HG02970 (cell line): ENCODE measurements at regions not wholly inside any gene's neighbourhood (a gene's known extent, or its start where the extent isn't known, plus 50 kb on each side); places are given as distances from the start of the nearest gene placed in this dataset.
"Not testable (repeated sequence)": the region's sequence is repeated elsewhere in the genome, so short reads cannot be mapped to it uniquely, and the experiment has no call there.

ENCODE experiments used
- ATAC-seq: cut with Tn5 transposase; IDR thresholded peaks from one replicate; pipeline ENCODE4 v1.9.1; 2021; ENCODE audit warnings: mild to moderate bottlenecking, moderate library complexity, moderate number of reproducible peaks; ENCODE audit not compliant: unreplicated experiment, low FRiP score

- ATAC-seq: no peak
Observed at GRCh38 chr5:162593881-162594280, 526.3 kb downstream of the GABRG2 start.

DNA sequence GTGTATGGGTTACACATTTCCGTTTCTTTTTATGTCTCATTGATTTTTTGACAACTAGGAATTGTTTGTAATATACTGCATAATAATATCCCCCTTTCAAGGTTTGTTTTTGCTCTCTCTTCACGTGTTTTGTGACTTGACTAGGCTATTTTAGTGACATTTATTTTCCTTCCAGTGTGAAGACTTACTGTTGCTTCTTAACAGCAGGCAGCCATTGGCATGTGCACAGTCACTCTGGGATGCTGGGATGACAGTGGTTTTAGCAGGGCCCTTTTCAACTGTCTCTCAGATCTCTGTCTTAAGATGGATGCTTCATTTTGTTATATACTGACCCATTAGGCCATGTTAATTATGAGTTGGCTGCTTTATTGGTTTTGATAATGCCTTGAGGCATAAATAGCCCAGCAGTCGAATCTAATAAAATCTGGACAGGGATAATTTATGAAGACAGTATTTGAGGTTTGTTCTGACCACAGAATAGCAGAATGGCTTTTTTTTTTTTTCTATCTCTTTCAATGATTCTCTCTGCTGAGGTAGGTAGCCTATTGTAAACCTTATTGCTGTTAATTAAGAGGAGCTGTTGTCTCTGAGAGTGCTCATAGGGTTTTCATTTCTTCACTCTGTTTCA is 536.0 kb downstream of the GABRG2 start:
- no peak for ATAC-seq

DNA sequence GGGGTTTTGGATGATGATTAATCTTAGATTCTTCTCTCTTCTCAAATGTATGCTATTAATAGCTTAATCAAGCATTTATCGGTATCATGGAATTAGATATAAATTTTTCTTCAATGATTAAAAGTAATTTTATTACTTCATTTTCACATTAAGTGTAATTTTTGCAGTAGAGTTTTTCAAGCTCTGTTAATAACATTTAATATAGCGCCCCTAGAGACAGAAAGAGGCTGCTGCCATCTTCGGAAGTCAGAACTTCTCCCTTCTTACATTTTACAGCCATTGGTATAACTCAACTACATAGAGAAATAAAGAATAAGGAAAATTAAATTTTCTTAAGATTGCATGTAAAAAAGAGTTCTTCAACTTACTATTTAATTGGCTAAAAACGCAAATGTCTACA is 540.3 kb downstream of the GABRG2 start:
- no peak for ATAC-seq

DNA sequence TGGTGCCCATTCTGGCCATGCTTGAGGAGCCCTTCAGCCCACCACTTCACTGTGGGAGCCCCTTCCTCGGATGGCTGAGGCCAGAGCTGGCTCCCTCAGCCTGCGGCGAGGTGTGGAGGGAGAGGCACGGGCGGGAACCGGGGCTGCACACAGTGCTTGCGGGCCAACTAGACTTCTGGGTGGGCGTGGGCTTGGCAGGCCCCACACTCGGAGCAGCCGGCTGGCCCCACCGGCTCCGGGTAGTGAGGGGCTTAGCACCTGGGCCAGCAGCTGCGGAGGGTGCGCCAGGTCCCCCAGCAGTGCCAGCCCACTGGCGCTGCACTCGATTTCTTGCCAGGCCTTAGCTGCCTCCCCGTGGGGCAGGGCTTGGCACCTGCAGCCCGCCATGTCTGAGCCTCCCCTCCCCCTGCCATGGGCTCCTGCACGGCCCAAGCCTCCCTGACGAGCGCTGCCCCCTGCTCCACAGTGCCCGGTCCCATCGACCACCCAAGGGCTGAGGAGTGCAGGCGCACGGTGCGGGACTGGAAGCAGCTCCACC is 554.2 kb downstream of the GABRG2 start:
- not testable (repeated sequence) for ATAC-seq

DNA sequence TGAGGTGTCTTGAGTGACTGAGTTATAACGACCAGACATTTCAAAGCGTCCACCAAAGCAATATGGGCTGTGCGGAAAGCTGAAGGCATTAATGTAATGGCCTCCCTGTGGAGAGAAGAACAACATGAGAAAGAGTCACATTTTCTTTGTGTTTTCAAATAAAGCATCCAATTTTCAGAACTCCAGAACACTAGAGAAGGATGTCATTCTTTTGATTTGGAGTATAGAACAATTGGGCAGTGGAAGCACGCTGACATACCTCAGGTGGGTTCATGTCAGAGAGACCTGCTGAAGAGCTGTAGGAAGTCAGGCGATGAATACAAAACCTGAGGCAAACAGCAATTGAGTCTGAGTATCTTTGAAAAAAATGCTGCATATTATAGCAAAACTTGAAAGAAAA is 556.5 kb downstream of the GABRG2 start:
- ATAC-seq: no peak

- no peak for ATAC-seq
Observed at GRCh38 chr5:162637481-162637880, 569.9 kb downstream of the GABRG2 start.

- no peak for ATAC-seq
Observed at GRCh38 chr5:162638849-162639248, 571.3 kb downstream of the GABRG2 start.

DNA sequence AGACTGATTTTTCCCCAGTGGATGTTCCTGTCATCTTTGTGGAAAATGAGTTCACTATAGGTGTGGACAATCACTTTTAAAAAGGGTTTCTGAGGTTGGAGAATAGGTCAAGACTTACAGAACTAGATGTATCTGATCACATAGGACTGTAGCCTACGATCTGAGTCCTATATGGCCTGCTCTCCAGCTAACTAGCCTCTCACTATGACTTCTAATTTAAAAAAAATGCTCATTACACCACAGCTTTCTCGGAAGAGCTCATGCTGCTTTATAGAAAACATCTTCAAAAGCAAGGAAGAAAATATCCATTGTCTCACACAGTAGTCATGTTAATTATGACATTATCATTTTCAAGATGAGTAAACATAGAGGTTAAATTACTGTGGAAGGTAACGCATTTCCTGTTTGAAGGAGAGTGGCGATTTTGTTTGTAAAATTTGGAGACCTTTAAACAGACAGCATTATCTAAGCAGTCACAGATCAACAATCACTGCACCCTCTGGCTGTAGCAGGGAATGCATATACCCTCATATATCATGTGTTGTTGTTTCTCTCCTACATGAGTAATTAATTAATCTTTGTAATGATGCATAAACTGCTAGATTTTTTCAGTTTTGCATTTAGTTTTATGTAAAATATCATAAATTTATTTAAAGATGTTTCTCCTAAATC is 573.7 kb downstream of the GABRG2 start:
- ATAC-seq: no peak

GRCh38 chr5:162654661-162655405 is 587.3 kb downstream of the GABRG2 start:
- no peak for ATAC-seq

DNA sequence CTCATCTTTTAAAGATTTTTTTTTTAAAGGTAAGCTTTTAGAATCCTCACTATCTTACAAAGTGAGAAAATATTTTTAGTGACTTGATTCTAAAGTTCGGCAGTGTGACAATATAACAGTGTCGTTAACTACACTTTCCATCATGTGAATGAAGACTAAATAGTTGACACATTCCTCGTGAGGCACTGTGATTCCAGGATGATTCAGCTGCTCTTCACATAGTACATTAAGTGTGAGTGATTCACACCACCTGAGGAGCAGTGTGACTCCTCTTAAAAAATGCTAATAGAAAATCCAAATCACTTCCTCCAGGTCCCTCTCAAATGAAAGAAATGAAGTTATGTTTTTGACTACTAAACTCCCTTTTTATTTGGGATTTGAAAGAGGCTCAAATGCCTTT is 589.5 kb downstream of the GABRG2 start:
- no peak for ATAC-seq

- ATAC-seq: no peak
Observed at GRCh38 chr5:162664846-162665245, 597.3 kb downstream of the GABRG2 start.

DNA sequence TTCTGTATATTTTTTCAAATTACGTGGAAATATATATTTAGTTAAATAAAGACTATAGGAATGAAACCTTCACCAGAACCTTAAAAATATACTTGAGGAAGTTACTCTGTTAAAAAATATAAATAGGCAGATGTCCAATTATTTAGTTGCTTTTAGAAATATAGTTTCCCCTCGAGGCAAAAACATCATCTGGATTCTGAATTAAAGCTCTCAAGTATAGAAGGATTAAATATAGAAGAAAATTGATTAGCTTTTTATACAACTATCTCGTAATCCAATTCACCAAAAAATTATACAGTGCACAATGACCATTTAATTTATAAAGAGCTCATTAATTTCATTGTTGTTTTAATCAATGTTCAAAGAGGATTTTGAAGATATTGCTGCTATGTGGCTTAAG is 601.4 kb downstream of the GABRG2 start:
- ATAC-seq: no peak

DNA sequence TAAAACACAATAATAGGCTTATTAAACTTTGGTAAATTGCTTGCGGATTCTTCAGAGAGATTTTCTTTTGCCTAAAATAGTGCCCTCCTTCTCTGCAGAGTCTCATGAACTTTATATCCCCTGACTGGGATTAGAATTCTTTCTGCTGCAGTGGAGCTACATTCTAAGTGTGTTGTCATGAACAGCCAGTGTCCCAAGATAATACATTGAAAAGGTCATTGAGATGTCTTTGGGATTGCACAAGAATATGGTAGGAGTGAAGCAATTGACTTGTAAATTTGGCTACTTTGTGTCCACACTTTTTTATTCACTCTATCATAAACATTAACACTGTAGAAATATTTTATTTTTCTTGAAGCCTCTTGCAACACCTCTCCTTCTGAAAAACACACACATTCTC is 604.5 kb downstream of the GABRG2 start:
- ATAC-seq: no peak

DNA sequence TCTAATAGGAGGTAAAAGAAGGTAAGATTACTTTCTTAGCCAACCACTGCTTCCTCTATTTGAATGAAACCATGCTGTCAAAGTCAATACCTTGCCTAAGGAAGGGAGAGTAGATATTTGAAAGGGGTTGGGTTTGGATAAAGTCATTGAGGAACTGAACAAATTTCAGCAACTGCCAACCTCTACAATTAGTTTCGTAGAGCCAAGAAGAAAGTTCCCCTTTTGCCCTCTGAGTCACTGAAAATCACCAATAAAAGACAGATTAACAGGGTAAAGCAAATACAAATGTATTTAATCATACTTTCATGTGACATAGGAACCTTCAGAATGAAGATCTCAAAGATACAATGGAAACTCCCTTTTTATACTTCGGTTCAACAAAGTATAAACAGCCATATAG is 615.7 kb downstream of the GABRG2 start:
- no peak for ATAC-seq

DNA sequence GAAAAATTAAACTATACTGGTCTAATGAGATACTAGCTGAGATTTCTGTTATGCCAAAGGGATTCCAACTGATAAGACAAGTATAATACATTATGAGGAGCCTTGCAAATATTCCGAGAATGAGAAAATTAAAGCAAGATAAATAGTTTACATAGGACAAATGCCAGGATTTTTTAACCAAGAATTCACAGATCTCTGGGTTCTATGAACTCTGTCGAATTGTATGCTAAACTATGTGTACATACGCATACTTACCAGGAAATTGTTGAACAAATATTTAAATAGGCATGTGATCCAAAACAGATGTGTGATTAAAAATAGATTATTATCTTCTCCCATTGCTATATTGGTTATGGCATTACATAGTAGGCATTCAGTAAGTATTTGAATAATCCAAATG is 616.6 kb downstream of the GABRG2 start:
- no peak for ATAC-seq

- ATAC-seq: no peak
Observed at GRCh38 chr5:162685302-162685701, 617.7 kb downstream of the GABRG2 start.

- not testable (repeated sequence) for ATAC-seq
Observed at GRCh38 chr5:162696272-162696671, 628.7 kb downstream of the GABRG2 start.

GRCh38 chr5:162699361-162699760 is 631.8 kb downstream of the GABRG2 start:
- no peak for ATAC-seq

DNA sequence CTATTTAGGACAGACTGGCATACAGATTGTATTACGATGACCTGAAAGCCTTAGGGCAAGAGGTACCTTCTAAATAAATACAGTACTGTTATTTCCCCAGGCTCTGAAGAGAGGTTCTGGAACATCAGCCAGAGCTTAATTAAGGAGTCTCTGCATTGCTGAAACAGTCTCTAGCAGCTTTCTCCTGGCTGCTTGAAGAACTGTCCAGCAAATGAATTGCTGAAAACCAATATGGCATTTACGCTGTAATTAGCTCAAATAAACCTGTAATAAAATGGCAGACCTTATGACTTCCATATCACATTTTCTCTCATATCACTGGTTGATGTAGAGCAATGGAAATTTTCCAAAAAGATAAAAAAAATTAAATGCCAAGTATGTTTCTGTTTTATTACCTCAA is 636.3 kb downstream of the GABRG2 start:
- no peak for ATAC-seq

DNA sequence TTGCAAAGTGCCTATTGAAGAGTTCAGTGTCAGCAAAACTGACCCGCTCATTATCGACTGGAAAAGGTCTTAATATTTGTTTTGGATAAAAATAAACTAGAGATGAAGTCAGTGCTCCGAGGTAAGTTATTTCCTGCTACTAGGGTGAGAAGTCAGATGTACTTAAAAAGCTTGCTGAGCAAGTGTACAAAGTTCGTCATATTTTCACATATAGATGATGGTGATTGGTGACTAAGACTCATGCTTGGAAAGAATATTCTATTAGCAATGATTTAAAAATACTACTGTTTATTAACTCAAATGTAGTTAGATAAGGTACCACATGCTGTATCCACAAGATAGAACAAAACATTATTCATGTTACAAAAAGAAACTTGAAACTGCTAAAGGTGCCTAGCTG is 643.7 kb downstream of the GABRG2 start:
- ATAC-seq: no peak

- ATAC-seq: no peak
Observed at GRCh38 chr5:162719720-162720119, 652.1 kb downstream of the GABRG2 start.
